ENCODE measurements at regions not wholly inside any gene's neighbourhood (a gene's known extent, or its start where the extent isn't known, plus 50 kb on each side); places are given as distances from the start of the nearest gene placed in this dataset.
"Not testable (repeated sequence)": the region's sequence is repeated elsewhere in the genome, so short reads cannot be mapped to it uniquely, and the experiment has no call there.

GRCh38 chr1:206358771-206359170 lies 111.5 kb upstream of the IKBKE start:
- not testable (repeated sequence) for H3K36me3 ChIP-seq; H3K27me3 ChIP-seq; H3K4me2 ChIP-seq; H3K27ac ChIP-seq; H3K9ac ChIP-seq; H3K4me3 ChIP-seq; H4K20me1 ChIP-seq; H3K9me3 ChIP-seq (replicated peaks in 1 of 11)
- peaks cover 0 to 17% (median 0%) of the 10 kb centered on the region in 10 experiments; a peak in 2 of 20 replicates for H3K4me1 ChIP-seq

- not testable (repeated sequence) for H4K20me1 ChIP-seq; H3K4me3 ChIP-seq; H3K4me2 ChIP-seq; H3K9me3 ChIP-seq (replicated peaks in 1 of 11); H3K36me3 ChIP-seq; H3K27me3 ChIP-seq; H3K27ac ChIP-seq; H3K9ac ChIP-seq
- H3K4me1 ChIP-seq, result peaks cover 0 to 20% (median 0%) of the 10 kb centered on the region in 10 experiments; a peak in 3 of 20 replicates
Observed at GRCh38 chr1:206359377-206359776, 110.9 kb upstream of the IKBKE start.

- not testable (repeated sequence) for H3K4me3 ChIP-seq; H3K27me3 ChIP-seq; H3K36me3 ChIP-seq; H3K9ac ChIP-seq; H3K4me2 ChIP-seq; H3K9me3 ChIP-seq (replicated peaks in 1 of 11); H3K27ac ChIP-seq; H4K20me1 ChIP-seq
- H3K4me1 ChIP-seq, result peaks cover 0 to 30% (median 0%) of the 10 kb centered on the region in 10 experiments; a peak in 3 of 20 replicates
Observed at GRCh38 chr1:206361978-206362543, 108.2 kb upstream of the IKBKE start.

- H4K20me1 ChIP-seq; H3K9me3 ChIP-seq (replicated peaks in 1 of 11); H3K9ac ChIP-seq; H3K36me3 ChIP-seq; H3K27ac ChIP-seq; H3K4me3 ChIP-seq; H3K27me3 ChIP-seq: not testable (repeated sequence)
- peaks cover 0 to 27% (median 0%) of the 10 kb centered on the region in 10 experiments; a peak in 3 of 20 replicates for H3K4me1 ChIP-seq
- 0 out of 22 replicates have a peak overlapping the region, but pooled peaks of 1 of the 11 experiments have one; percentile 24 for H3K4me2 ChIP-seq
Observed at GRCh38 chr1:206362994-206363393, 107.3 kb upstream of the IKBKE start.

- H3K27me3 ChIP-seq; H3K4me3 ChIP-seq; H3K9ac ChIP-seq; H3K27ac ChIP-seq; H3K9me3 ChIP-seq (replicated peaks in 1 of 11); H3K36me3 ChIP-seq; H4K20me1 ChIP-seq: not testable (repeated sequence)
- Histone ChIP-seq H3K4me1 (peaks cover 0 to 23% (median 0%) of the 10 kb centered on the region in 10 experiments; a peak in 3 of 20 replicates), H3K4me2 (peak overlapping the region in 2 of 11 experiments; percentile 46 to 57; a peak in 2 of 22 replicates)
Observed at GRCh38 chr1:206365271-206365670, 105.0 kb upstream of the IKBKE start.

GRCh38 chr1:206366131-206366530 lies 104.1 kb upstream of the IKBKE start:
- H4K20me1 ChIP-seq, H3K27me3 ChIP-seq, H3K9ac ChIP-seq, H3K27ac ChIP-seq, H3K36me3 ChIP-seq, H3K4me3 ChIP-seq: not testable (repeated sequence)
- Histone ChIP-seq H3K9me3 (replicated peaks in 1 of 11) (peaks cover 0 to 10% (median 5%) of the 10 kb centered on the region in 11 experiments; a peak in 8 of 22 replicates), H3K4me2 (peak overlapping the region in 2 of 11 experiments; percentile 44 to 53; a peak in 3 of 22 replicates), H3K4me1 (peaks cover 0 to 23% (median 0%) of the 10 kb centered on the region in 10 experiments; a peak in 3 of 20 replicates)

- not testable (repeated sequence) for H3K36me3 ChIP-seq, H3K9ac ChIP-seq, H3K4me3 ChIP-seq, H3K27me3 ChIP-seq, H4K20me1 ChIP-seq, H3K27ac ChIP-seq, H3K4me2 ChIP-seq
- Histone ChIP-seq H3K9me3 (replicated peaks in 1 of 11) (peaks cover 0 to 10% (median 5%) of the 10 kb centered on the region in 11 experiments; a peak in 8 of 22 replicates), H3K4me1 (peaks cover 0 to 23% (median 0%) of the 10 kb centered on the region in 10 experiments; a peak in 3 of 20 replicates)
Observed at GRCh38 chr1:206366772-206367171, 103.5 kb upstream of the IKBKE start.

- Histone ChIP-seq H3K9me3 (replicated peaks in 1 of 11) (peaks cover 0 to 10% (median 5%) of the 10 kb centered on the region in 11 experiments; a peak in 8 of 22 replicates), H3K4me1 (peaks cover 0 to 23% (median 0%) of the 10 kb centered on the region in 10 experiments; a peak in 3 of 20 replicates)
- not testable (repeated sequence) for H3K27me3 ChIP-seq, H3K9ac ChIP-seq, H3K4me3 ChIP-seq, H3K4me2 ChIP-seq, H3K36me3 ChIP-seq, H4K20me1 ChIP-seq, H3K27ac ChIP-seq
Observed at GRCh38 chr1:206367955-206368622, 102.2 kb upstream of the IKBKE start.

- H3K36me3 ChIP-seq; H3K9me3 ChIP-seq (replicated peaks in 1 of 11); H4K20me1 ChIP-seq; H3K4me3 ChIP-seq; H3K4me2 ChIP-seq; H3K27me3 ChIP-seq: not testable (repeated sequence)
- Histone ChIP-seq H3K9ac (peak overlapping the region in 1 of 11 experiments; percentile 46; a peak in 1 of 22 replicates), H3K4me1 (peaks cover 0 to 25% (median 3%) of the 10 kb centered on the region in 10 experiments; a peak in 9 of 20 replicates), H3K27ac (peak overlapping the region in 4 of 11 experiments; percentile 58 to 81 (median 74); a peak in 6 of 22 replicates)
Observed at GRCh38 chr1:206374725-206375124, 95.6 kb upstream of the IKBKE start.

- not testable (repeated sequence) for H4K20me1 ChIP-seq; H3K27me3 ChIP-seq; H3K4me3 ChIP-seq; H3K36me3 ChIP-seq; H3K9me3 ChIP-seq (replicated peaks in 1 of 11)
- H3K4me2 ChIP-seq, result peak overlapping the region in 4 of 11 experiments; percentile 28 to 53 (median 46); a peak in 6 of 22 replicates
- peaks cover 0 to 25% (median 3%) of the 10 kb centered on the region in 10 experiments; a peak in 9 of 20 replicates for H3K4me1 ChIP-seq
- H3K9ac ChIP-seq, result peak overlapping the region in 3 of 11 experiments; percentile 46 to 57 (median 53); a peak in 3 of 22 replicates
- H3K27ac ChIP-seq, result peak overlapping the region in 4 of 11 experiments; percentile 58 to 81 (median 74); a peak in 7 of 22 replicates
Observed at GRCh38 chr1:206375552-206375951, 94.7 kb upstream of the IKBKE start.

GRCh38 chr1:206378506-206378905 lies 91.8 kb upstream of the IKBKE start:
- H3K9me3 ChIP-seq (replicated peaks in 1 of 11); H3K36me3 ChIP-seq; H4K20me1 ChIP-seq; H3K9ac ChIP-seq; H3K27me3 ChIP-seq; H3K4me3 ChIP-seq: not testable (repeated sequence)
- Histone ChIP-seq H3K4me1 (peaks cover 2 to 31% (median 6%) of the 10 kb centered on the region in 10 experiments; a peak in 10 of 20 replicates), H3K4me2 (peak overlapping the region in 2 of 11 experiments; percentile 50 to 55; a peak in 2 of 22 replicates), H3K27ac (peak overlapping the region in 4 of 11 experiments; percentile 39 to 70 (median 62); a peak in 5 of 22 replicates)

- not testable (repeated sequence) for H3K4me3 ChIP-seq; H3K9ac ChIP-seq; H3K36me3 ChIP-seq; H3K27me3 ChIP-seq; H3K9me3 ChIP-seq (replicated peaks in 1 of 11); H4K20me1 ChIP-seq
- Histone ChIP-seq H3K4me1 (peaks cover 2 to 31% (median 6%) of the 10 kb centered on the region in 10 experiments; a peak in 10 of 20 replicates), H3K4me2 (0 out of 22 replicates have a peak overlapping the region, but pooled peaks of 1 of the 11 experiments have one; percentile 24), H3K27ac (peak overlapping the region in 3 of 11 experiments; percentile 39 to 70 (median 55); a peak in 4 of 22 replicates)
Observed at GRCh38 chr1:206379245-206379644, 91.0 kb upstream of the IKBKE start.

- not testable (repeated sequence) for H3K27me3 ChIP-seq; H3K4me2 ChIP-seq; H3K36me3 ChIP-seq; H3K4me3 ChIP-seq; H4K20me1 ChIP-seq; H3K9me3 ChIP-seq (replicated peaks in 1 of 11)
- Histone ChIP-seq H3K4me1 (peaks cover 2 to 31% (median 4%) of the 10 kb centered on the region in 10 experiments; a peak in 10 of 20 replicates), H3K27ac (peak overlapping the region in 3 of 11 experiments; percentile 44 to 65 (median 54); a peak in 6 of 22 replicates), H3K9ac (peak overlapping the region in 1 of 11 experiments; percentile 26; a peak in 1 of 22 replicates)
Observed at GRCh38 chr1:206380163-206380790, 90.0 kb upstream of the IKBKE start.
